Right forelimb (tissue), 1 donor: ENCODE measurements at regions not wholly inside any gene's neighbourhood (a gene's known extent, or its start where the extent isn't known, plus 50 kb on each side); places are given as distances from the start of the nearest gene placed in this dataset.
"Not testable (repeated sequence)": the region's sequence is repeated elsewhere in the genome, so short reads cannot be mapped to it uniquely, and the experiment has no call there.

Source experiments
- DNase-seq: peaks from one replicate; pipeline ENCODE4 v3.0.0-alpha.2; 2018

GRCh38 chr14:49946320-49947141 is 53.6 kb downstream of the ARF6 start:
- DNase-seq = no peak

DNA sequence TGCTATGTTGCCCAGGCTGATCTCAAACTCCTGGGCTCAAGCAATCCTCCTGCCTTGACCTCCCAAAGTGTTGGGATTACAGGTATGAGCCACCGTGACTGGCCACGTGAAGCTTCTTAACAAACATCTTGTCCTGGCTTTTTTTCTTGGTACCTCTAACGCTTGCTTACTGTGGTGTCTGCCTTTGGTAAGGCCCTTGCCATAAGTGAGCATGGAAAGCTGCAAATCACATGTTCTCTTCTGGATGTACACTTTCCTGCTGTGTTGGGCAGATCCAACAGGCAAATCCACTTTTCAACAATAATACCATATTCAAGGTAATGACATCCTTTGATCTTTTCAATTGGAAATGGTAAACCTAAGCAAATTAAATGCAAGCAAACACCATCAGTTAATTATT is 54.6 kb downstream of the ARF6 start:
- DNase-seq = no peak

- DNase-seq = no peak
Measured at GRCh38 chr14:49950275-49951228, 57.7 kb downstream of the ARF6 start.

DNA sequence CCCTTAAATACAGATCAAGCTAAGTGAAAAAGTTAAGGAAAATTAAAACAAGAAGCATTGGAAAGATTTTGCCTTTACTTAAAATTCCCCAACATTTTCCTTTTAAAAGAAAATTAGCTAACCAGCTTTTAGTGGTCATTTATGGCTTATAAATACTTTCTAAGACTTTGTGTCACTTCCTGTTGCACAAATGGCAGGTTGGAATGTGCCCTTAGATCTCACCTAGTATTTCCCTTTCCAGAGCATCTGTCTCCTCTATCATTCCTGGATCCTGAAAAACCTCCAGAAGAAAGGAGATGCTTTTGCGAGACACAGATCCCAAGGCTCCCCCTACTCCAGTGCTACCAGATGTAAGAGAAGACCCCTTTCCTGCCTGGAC is 58.3 kb downstream of the ARF6 start:
- DNase-seq = no peak

- DNase-seq = no peak
Measured at GRCh38 chr14:49951691-49952345, 58.9 kb downstream of the ARF6 start.

DNA sequence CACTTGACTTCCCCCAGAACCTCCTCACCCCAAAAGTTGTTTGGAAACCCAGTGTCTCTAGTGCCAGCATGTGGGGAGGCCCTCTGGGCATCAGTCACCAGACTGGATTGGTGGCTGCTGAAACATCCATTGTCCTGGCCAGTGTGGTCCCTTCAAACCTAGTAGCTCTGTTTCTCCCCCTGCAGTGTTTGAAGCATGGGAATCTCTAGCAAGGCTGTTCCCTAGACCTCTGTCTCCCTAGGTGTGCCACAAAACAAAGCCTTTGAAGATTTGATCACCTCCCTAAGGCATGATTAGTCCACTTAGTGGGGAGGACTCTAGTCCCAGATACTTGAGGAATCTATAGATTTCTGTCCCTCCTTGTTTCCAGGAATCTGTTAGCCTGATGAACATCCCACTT is 60.3 kb downstream of the ARF6 start:
- DNase-seq = no peak

GRCh38 chr14:49954171-49954631 is 61.3 kb downstream of the ARF6 start:
- no peak for DNase-seq

DNA sequence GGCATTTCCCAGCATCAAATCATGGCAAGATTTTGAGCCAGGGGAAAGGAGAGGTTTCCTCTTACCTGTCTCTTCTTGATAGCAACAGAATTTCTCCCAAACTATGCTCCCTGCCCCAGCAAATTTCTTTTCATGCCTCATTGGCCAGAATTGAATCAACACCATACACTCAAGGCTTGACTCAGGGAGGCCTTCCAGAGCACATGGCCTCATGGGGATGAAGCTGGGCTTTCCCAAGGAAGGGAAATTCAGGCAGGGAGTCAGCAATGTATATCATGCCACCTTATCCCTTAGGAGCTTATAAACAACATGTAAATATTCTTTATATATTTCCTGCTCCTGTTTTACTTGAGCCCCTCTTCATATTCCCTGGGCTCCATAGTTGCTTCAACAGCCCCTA is 62.1 kb downstream of the ARF6 start:
- no peak for DNase-seq

GRCh38 chr14:49957089-49957852 is 64.4 kb downstream of the ARF6 start:
- DNase-seq = no peak

GRCh38 chr14:49959822-49960408 is 67.0 kb downstream of the ARF6 start:
- DNase-seq = no peak

DNA sequence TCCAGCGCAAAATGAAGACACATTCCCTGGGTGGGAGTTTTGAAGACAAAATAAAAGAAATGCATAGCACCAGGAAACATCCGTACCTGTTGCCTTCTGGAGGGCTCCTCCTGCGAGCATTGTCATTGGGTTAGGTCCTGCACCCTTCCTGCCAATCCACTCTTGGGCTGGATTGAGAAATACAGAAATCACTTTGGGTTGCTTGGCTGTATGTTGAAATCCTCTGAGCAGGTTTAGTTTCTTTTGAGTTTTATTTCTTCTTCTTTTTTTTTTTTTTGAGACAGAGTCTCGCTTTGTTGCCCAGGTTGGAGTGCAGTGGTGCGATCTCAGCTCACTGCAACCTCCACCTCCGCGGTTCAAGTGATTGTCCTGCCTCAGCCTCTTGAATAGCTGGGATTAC is 67.6 kb downstream of the ARF6 start:
- no peak for DNase-seq

GRCh38 chr14:49961270-49962222 is 68.7 kb downstream of the ARF6 start:
- DNase-seq = no peak

- DNase-seq = no peak
Measured at GRCh38 chr14:49962621-49963020, 69.7 kb downstream of the ARF6 start.

GRCh38 chr14:49965068-49965651 is 72.3 kb downstream of the ARF6 start:
- DNase-seq = not testable (repeated sequence)

- no peak for DNase-seq
Measured at GRCh38 chr14:49966304-49966809, 73.5 kb downstream of the ARF6 start.

GRCh38 chr14:49966971-49967630 is 74.2 kb downstream of the ARF6 start:
- DNase-seq = no peak

GRCh38 chr14:49969961-49970360 is 77.1 kb downstream of the ARF6 start:
- no peak for DNase-seq

- DNase-seq = no peak
Measured at GRCh38 chr14:49970474-49971147, 77.7 kb downstream of the ARF6 start.
